Left renal cortex interstitium (tissue), 4 donors: ENCODE measurements at regions not wholly inside any gene's neighbourhood (a gene's known extent, or its start where the extent isn't known, plus 50 kb on each side); places are given as distances from the start of the nearest gene placed in this dataset.

Experiments
- DNase-seq, 4 donors: peaks; one replicate each; pipeline ENCODE4 v3.0.0-alpha.2; 2013; ENCODE audit warnings: low read depth in 4 of 4, low spot score in 2 of 4, missing footprints in 1 of 4

GRCh38 chr17:72439893-72440502, 319.2 kb downstream of the SOX9 start:
- no peak for DNase-seq

- no peak for DNase-seq
Observed at GRCh38 chr17:72440961-72441360, 320.1 kb downstream of the SOX9 start.

GRCh38 chr17:72441909-72442308, 321.1 kb downstream of the SOX9 start:
- DNase-seq: no peak

DNA sequence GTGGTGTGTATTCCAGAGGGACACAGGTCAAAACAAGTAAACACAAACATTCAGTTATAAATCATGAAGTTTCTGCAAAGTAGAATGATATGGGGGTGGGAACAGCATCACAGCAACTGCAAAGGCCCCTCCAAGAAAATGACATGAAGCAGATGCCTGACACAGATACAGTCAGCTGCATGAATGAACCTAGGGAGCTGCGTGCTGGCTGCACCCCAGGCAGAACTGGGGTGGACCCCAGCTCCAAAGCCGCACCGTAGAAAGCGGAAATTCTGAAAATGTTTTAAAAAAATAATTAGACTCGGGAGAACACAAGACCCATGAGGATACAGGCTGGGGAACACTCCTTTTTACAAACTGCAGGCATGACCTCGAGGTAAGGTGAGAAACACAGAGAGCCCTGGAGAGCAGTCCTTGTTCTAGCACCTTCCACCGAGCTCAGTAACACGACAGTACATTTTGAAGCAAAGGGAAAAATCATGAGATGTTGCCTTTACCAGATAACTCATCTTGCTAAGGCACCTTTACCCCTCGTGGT, 323.8 kb downstream of the SOX9 start:
- DNase-seq: no peak

- no peak for DNase-seq
Observed at GRCh38 chr17:72445055-72445991, 324.5 kb downstream of the SOX9 start.

GRCh38 chr17:72446118-72446517, 325.3 kb downstream of the SOX9 start:
- DNase-seq: no peak

GRCh38 chr17:72446525-72447250, 325.9 kb downstream of the SOX9 start:
- no peak for DNase-seq

DNA sequence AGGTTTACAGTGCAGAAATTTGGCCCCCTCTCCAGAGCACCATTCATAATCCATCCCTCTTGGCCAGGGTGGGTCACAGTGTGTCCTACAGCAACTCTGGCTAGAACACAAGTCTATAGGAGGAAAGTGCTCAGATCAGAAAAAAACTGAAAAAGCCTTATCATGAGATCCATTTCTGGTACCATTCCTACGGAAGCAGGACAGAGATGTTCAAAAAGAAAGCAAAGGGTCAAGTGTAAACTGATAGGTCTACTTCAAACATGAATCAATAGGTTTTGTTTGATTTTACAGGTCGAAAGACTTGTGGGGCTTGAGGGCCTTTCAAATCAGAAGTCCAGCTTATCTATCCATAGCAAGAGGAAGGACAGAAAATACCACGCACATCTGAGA, 326.4 kb downstream of the SOX9 start:
- DNase-seq: no peak

GRCh38 chr17:72448019-72448418, 327.2 kb downstream of the SOX9 start:
- DNase-seq: no peak

DNA sequence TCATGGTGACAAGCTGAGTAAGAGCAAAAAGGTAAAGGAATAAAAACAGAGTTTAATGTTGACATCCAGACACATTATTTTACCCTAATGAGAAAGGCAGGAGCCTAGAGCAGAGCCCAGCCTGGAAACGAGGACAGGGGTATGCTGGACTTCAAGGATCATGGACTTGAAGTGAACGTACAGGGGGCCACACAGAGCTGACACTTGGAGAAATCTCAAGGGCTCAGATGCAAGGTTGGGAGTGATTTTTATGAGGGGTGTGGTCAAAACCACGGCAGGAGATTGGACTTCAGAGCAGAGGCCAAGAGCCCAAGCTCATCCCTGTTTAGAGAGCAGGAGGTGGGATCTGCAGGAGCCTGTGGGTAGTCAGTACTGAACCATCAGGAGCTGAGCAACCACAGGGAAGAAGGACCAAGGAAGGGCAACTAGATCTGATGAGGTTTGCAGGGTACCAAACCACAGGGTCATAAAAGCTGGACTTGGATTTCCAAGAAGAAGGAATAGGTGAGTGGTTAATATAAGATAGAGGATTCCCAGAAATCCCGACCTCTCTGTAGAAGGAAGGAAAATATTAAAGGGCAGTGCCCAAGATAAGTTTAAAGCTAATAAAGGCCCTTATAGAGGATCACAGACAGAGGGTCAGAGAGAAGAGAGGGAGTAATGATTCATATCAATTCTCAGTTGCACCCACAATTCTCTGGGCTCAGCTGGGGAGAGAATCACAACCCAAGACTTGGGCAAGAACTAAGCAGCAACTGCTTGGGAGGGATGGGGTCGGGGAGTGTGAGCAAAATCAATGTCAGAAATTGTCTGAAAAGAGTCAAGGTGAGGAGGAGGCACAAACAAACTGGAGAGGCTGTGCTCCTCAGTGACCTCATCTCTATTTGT, 331.7 kb downstream of the SOX9 start:
- DNase-seq: no peak

GRCh38 chr17:72454342-72454741, 333.5 kb downstream of the SOX9 start:
- DNase-seq: no peak

DNA sequence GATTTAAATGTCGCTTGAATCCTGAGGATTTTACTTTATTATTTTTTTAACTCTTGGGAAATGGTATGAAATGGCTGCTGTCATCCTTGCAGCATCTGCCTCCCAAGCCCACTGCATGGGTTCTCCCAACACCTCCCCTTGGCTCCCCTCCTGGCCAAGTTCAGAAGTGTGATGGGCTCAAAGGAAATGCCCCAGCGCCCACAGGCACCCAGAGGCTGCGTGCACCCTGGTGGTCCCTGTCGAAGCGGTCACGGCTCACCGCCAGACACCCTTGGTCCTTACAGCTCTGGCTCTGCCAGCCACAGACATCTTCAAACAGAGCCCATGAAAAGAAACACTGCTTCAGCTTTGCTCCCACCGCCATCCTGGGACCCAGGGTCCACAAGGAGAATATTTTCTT, 334.7 kb downstream of the SOX9 start:
- no peak for DNase-seq

DNA sequence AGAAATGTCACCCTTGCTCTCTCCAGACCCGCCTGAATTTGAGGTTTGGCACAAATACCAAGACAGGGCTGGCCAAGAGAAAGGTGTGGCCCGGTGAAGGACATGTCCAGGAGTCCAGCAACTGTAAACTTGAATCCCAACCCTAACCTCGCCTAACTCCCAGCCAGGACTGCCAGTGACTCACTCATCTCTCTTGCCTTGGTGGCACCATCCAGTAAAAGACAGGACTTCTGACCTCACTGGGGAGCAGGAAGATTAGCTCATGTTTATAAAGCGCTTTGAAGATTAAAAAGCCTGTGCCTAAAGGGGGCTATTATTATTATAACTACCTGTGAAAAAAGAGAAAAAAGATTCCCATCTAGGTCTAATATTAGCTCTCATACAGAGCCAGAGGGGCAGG, 335.3 kb downstream of the SOX9 start:
- DNase-seq: no peak

GRCh38 chr17:72457712-72458111, 336.9 kb downstream of the SOX9 start:
- no peak for DNase-seq

- DNase-seq: no peak
Observed at GRCh38 chr17:72458301-72458700, 337.5 kb downstream of the SOX9 start.

DNA sequence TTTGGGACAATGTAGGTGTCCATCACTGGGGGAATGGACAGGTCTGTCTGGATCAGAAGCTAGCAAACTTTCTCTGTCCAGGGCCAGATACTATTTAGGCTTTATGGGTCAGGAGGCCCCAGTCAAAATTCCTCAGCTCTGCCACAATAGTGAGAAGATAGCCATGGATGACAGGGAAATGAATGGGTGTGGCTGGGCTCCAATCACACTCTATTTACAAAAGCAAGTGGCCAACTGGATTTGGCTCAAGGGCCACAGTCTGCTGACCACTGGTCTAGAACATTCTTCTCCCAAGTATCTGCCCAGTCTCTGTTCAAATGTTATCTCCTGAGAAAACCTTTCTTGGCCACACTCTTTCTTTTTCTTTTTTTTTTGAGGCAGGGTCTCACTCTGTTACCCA, 339.9 kb downstream of the SOX9 start:
- no peak for DNase-seq

GRCh38 chr17:72461757-72462156, 340.9 kb downstream of the SOX9 start:
- DNase-seq: no peak

DNA sequence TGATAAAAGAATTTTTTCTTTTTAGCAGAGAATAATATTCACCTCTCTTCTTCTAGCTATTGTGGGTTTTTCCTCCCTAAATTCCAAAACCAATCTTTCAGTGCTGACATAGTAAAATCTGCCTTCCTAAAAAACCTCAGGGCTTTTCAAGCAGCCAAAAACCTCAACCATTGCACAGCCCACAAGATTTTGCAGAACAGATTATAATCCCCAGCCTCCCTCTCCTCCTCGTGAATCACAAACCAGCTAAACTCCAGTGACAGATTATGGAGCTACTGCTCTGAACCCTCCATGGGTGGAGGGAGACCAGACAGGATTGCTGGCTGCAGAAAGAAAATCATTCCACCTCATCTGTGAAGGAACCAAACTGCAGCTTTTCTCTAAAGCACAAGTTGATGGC, 341.6 kb downstream of the SOX9 start:
- no peak for DNase-seq

DNA sequence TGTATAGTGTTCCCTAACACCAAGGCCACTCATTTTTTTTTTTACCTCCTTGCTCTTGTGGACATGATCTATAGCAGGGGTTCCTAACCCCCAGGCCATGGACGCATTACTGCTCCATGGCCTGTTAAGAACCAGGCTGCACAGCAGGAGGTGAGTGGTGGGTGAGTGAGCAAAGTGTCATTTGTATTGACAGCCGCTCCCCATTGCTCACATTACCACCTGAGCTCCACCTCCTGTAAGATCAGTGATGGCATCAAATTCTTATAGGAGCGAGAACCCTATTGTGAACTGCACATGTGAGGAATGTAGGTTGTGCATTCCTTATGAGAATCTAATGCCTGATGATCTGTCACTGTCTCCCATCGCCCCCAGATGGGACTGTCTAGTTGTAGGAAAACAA, 342.0 kb downstream of the SOX9 start:
- DNase-seq: no peak
